ENCODE measurements at regions not wholly inside any gene's neighbourhood (a gene's known extent, or its start where the extent isn't known, plus 50 kb on each side); places are given as distances from the start of the nearest gene placed in this dataset.

DNA sequence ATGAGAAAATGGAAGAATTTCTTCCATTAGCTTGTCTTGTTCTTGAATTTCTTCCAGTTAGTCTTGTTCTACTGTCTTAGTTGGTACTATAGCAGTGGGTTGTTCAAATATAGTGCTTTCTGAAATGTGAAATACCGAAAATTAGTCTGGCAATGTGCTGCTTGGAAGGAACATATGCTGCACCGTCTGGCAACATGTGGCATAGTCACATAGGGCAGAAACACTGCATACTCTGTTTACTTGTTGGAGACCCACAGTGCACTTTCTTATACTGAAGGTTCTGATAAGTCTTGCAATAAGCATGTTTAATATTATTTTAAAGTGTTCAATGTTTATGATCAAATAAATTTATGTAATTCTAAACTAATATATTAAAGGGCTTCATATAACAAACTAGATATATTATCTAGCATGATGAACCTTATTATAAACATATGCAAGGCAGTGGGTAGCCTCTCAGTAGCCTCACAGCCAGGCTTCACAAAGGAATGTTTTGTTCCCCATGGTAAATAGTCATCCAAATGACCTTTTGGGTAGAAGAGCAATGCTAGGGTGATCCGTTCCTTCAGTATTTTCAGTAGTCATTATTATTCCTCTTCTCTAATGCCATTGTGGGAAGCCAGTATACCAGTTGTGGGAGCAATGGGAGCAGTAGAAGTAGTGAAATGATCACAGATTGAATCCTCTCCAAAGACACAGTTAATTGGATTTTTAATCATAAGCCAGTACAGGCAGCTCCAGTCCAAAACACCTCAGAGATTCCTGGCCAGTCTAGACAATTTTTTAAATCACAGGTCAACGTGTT is 1106.7 kb downstream of the DTWD2 start:
- DNase-seq (ENCODE audit: low read depth, low spot score) = no peak
- no peak overlapping the region for H3K27ac ChIP-seq

DNA sequence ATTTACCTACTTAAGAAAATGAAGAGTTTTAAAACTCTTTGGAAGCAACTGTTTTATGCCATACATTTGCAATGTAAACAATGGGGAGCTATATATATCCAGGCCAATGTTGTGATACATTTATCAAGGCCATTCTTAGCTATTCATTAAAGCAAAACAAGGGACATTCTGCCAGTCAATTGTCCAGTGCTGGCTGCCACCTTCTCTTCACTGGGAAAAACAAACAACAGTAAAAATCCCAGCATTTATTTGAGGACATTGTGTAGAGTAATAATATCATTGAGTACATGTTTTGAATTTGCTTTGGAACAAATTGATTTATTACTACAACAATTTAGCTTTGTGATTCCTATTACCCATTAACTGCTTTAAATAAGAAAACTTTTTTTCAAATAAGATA is 1107.4 kb downstream of the DTWD2 start:
- no peak for DNase-seq (ENCODE audit: low read depth, low spot score)
- no peak overlapping the region for H3K27ac ChIP-seq

DNA sequence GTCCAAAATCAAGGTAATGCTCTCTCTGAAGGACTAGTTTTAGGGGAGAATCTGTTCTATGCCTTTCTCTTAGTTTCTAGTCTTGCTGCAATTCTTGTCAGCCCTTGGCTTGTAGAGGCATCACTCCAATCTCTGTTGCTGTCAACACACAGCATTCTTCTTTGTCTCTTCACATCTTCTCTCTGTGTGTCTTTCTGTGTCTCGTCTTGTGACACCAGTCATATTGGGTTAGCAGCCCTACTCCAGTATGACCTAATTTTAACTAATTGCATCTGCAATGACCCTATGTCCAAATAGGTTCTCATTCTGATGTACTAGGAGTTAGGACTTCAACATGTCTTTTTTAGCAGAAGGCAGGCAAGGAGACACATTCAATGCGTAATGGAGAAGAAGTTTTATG is 1110.6 kb downstream of the DTWD2 start:
- H3K27ac ChIP-seq = no peak overlapping the region
- no peak for DNase-seq (ENCODE audit: low read depth, low spot score)

DNA sequence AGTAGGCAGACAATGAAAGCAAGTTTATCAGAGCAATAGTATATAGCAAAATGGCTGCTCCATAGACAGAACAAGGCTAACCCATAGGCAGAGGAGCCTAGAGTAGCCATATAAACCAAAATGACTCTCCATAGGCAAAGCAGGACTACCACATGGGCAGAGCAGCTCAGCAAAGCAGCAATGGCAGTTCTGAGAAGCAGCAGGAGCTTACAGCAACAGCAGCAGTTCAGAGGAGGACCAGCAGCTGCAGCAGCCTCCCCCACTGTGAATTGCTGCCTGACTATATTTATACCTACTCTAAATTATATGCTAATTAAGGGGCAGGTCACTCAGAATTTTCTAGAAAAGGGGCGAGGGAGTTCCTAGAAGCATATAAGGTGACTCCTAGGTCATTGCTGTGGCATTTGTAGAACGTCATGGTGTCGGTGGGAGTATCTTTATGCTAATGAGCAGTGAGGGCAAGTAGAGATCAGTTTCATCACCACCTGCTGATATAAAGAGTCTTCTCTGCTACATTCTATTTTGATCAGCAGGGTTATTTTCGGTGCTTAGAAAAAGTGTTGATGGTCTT is 1115.5 kb downstream of the DTWD2 start:
- no peak for DNase-seq (ENCODE audit: low read depth, low spot score)
- no peak overlapping the region for H3K27ac ChIP-seq

GRCh38 chr5:117869596-117869995 is 1118.8 kb downstream of the DTWD2 start:
- no peak overlapping the region for H3K27ac ChIP-seq
- no peak for DNase-seq (ENCODE audit: low read depth, low spot score)

GRCh38 chr5:117863586-117864296 is 1124.6 kb downstream of the DTWD2 start:
- no peak overlapping the region for H3K27ac ChIP-seq
- DNase-seq (ENCODE audit: low read depth, low spot score) = no peak

GRCh38 chr5:117860550-117860949 is 1127.8 kb downstream of the DTWD2 start:
- H3K27ac ChIP-seq = no peak overlapping the region

DNA sequence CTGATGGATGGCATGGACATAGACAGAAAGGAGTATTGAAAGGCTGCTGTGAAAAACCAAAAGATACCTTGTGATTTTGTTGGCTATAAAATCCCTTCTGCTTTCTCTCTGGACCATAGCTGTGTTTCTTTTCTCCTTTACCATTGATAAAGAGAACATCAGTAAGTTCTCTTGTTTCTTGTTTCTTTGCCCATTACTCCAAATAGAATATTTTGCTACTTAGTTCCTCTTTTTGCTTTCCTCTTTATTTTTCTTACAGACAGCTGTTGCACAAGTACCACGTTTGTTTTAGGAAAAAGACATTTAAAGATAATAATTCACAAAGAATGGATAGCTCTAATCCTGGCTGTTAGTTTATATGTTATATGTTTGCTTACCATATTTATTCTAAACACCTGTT is 1129.2 kb downstream of the DTWD2 start:
- no peak overlapping the region for H3K27ac ChIP-seq
- no peak for DNase-seq (ENCODE audit: low read depth, low spot score)

More at GRCh38 chr5:117860550-117860949, 1127.8 kb downstream of the DTWD2 start:
- no peak for DNase-seq (ENCODE audit: low read depth, low spot score)

DNA sequence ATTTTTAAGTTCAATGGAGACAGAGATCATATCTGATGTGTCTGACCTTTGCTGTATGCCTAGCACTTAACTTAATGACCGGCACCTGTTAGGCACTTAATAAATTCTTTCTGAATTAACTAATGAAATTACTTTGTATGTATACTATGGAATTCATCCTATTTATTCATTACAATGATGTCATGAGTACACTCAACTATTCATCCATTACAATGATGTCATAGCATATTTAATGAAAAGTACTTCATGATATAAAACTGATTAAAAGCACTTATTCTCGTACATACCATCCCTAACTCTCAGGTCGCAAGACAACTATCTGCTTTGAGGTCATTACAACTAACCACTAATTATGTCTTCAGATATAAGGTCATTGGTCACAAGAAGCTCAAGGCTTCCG is 1131.6 kb downstream of the DTWD2 start:
- no peak overlapping the region for H3K27ac ChIP-seq
- DNase-seq (ENCODE audit: low read depth, low spot score) = no peak

DNA sequence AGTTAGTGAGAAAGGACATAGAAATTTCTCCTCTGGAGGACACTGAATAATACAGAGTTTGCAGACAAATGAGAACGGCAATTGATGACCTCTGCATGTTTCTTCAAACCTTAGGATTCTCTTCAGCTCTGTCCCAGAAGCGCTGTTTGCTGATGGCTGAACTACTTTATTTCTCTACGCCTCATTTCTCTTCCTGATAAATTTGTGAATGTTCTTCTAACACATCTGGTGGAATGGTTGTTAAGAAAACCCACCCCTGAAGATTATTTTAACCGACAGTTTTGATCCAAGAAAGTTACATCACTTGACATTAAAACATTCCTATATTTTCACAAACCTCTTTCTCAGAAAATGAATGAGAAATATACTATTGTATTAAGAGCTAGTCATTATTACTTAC is 1150.6 kb downstream of the DTWD2 start:
- H3K27ac ChIP-seq = no peak overlapping the region
- no peak for DNase-seq (ENCODE audit: low read depth, low spot score)

GRCh38 chr5:117833691-117834090 is 1154.7 kb downstream of the DTWD2 start:
- H3K27ac ChIP-seq = no peak overlapping the region
- DNase-seq (ENCODE audit: low read depth, low spot score) = no peak

- H3K27ac ChIP-seq = no peak overlapping the region
- DNase-seq (ENCODE audit: low read depth, low spot score) = no peak
These were observed 1158.7 kb downstream of the DTWD2 start for GRCh38 chr5:117829646-117830045.

- no peak for DNase-seq (ENCODE audit: low read depth, low spot score)
- no peak overlapping the region for H3K27ac ChIP-seq
These were observed 1174.5 kb downstream of the DTWD2 start for GRCh38 chr5:117813850-117814249.

GRCh38 chr5:117812861-117813260 is 1175.5 kb downstream of the DTWD2 start:
- DNase-seq (ENCODE audit: low read depth, low spot score) = no peak
- H3K27ac ChIP-seq = no peak overlapping the region

- DNase-seq (ENCODE audit: low read depth, low spot score) = no peak
- no peak overlapping the region for H3K27ac ChIP-seq
These were observed 1179.1 kb downstream of the DTWD2 start for GRCh38 chr5:117809251-117809650.

DNA sequence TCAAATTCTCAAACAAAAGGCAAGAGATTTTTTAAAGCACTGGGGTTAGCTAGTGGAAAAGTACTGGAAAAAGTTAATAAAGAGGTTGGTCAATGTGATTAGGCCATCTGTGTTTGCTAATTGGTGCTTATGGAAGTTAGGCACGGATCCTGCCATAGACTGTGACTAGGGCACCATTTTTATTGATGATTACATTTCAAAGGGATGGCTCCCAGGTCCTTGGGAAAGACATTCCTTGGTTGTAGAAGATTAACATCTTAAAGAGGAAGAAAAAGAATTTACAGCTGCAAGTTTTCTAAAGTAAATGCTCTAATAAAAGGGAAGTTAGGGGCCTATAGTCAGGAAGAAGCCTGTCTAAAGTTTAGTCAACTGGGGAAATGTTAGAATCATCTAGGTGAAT is 1183.3 kb downstream of the DTWD2 start:
- H3K27ac ChIP-seq = no peak overlapping the region
- no peak for DNase-seq (ENCODE audit: low read depth, low spot score)

GRCh38 chr5:117803533-117803932 is 1184.8 kb downstream of the DTWD2 start:
- H3K27ac ChIP-seq = no peak overlapping the region
- no peak for DNase-seq (ENCODE audit: low read depth, low spot score)

DNA sequence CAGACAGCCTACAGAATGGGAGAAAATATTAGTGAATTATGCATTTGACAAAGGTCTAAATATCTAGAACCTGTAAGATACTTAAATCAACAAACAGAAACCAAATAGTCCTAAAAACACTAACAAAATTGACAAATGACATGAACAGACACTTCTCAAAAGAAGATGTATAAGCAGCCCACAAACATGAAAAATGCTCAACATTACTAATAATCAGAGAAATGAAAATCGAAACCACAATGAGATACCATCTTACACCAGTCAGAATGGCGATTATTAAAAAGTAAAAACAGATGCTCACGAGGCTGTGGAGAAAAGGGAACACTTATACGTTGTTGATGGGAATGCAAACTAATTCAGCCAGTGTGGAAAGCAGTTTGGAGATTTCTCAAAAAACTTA is 1186.8 kb downstream of the DTWD2 start:
- H3K27ac ChIP-seq = no peak overlapping the region
- DNase-seq (ENCODE audit: low read depth, low spot score) = no peak

- DNase-seq (ENCODE audit: low read depth, low spot score) = no peak
- no peak overlapping the region for H3K27ac ChIP-seq
These were observed 1188.1 kb downstream of the DTWD2 start for GRCh38 chr5:117800261-117800660.

DNA sequence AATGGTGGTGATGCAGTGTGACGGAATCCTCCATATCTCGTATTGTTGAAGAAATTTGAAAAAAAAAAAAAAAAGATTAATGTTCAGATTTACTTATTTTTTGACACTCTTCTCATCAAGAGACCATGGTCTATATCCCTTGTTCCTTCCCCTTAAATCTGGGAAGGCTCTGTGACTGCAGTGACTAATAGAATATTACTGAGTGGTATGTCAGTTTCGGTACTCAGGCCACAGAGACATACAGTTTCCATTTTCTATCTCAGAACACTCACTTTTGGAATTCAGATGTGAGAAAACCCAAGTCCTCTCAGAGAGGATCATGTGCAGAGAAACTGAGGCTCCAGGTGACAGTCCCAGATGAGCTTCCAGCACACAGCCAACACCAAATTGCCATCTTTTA is 1193.5 kb downstream of the DTWD2 start:
- DNase-seq (ENCODE audit: low read depth, low spot score) = no peak

DNA sequence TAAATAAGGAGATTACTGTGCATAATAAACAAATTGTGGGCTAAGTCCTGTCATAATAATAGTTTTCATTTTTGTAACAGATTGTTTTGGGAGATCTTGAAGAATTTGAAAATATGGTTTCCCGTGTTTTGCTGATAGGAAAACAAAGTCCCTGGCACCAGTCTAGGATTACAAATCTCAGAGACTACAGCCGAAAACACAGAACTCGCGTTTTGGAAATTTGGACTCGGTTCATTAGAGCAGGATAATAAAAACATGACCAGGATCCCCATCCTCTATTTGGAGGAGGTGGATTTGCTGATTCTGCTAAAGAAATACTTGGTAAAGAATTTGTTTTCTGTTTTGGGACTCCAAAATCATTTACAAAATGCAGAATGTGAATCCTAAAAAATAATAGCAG is 1194.4 kb downstream of the DTWD2 start:
- no peak for DNase-seq (ENCODE audit: low read depth, low spot score)
- H3K27ac ChIP-seq = no peak overlapping the region

More for the DNA sequence above, 1193.5 kb downstream of the DTWD2 start:
- no peak overlapping the region for H3K27ac ChIP-seq

Measured in epithelial cell of prostate (primary cell).